HG03139 (cell line): ENCODE measurements at regions not wholly inside any gene's neighbourhood (a gene's known extent, or its start where the extent isn't known, plus 50 kb on each side); places are given as distances from the start of the nearest gene placed in this dataset.

ENCODE experiments used
- ATAC-seq: cut with Tn5 transposase; IDR thresholded peaks from one replicate; pipeline ENCODE4 v1.9.1; 2021; ENCODE audit not compliant: unreplicated experiment

DNA sequence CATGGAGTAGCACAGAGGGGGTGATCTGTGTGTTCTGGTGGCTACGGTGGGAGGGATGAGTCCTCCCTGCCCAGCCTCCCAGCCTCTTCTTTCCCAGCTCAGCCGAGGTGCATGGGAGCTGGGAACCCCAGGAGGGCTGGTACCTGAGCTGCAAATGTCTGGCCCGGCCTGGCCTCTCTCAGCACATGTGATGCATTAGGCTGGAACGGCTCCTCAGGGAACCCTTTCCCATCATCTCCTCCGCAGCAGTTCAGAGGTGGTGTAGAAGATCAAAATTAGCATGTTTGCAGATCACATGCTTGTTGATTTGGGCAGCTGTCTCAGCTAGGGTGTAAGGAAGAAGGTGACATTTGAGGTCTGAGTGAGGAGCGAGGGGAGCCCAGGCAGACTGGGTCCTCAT is 126.6 kb downstream of the EMX2 start:
- no peak for ATAC-seq

DNA sequence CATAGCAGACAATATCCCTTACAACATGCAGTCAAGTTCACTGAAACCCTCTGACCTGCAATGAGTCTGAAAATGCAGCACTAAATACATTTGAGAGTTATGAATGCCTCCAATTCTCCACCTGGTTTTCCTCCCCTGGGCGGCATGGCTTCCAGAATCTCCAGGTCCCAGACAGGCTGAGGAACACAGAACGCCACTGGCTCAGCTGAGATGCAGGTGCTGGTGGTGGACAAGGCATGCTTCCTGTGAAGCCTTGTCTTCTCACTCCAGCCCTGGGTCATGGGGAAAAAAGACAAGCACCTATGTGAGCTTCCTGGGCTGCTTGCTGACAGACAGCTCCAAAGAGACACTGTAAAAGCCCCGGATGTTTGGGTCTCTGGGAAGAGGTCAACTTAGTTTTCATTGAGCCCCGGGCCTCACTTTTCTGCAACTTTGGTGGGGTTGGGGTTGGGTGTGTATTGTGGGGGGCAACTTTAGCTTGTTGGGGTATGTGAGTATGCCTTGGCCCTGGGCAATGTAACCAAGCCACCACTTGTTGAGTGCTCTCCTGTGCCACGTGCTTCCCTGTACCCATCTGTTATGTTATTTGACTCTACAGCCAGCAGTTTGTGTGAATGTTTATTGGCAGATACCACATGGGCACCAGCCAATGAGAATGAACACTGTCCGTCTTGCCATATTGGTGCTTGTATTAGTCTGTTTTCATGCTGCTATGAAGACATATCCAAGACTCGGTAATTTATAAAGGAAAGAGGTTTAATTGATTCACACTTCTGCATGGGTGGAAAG is 127.8 kb downstream of the EMX2 start:
- ATAC-seq: no peak

DNA sequence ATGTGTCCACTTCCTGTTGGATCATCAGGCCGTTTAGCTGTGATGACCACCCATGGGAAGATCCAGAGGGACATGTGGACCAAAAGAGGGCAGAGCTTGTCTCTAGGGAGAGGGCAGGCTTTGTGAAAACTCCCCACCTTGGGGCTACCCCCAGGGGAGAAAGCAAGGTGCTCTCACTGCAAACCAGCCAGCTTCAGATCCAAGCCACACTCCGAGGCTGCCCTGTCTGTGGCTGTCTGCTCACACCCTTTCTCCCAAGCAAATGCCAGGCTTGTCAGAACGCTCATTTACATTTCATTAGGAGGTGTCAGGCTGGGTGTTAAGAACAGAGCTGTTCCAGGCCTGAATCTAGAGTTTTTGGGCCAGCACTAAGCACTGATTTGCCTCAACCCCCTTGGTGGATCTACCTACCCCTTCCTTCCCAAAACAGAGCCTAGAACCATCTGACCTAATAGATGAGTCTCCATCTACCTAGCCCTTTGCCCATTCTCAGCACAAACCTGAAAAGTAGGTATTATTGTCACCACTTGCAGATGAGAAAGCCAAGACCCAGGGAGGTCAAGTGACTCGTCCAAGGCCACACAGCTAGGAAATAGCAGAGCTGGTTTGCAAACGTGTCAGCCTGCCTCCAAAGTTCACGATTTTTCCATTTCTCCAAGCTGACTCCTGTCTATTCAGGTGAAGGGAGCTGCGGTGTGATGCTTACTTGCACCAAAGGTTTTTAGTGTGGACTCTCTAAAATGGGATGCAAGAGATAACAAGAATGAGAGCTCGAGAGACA is 130.9 kb downstream of the EMX2 start:
- ATAC-seq: no peak

DNA sequence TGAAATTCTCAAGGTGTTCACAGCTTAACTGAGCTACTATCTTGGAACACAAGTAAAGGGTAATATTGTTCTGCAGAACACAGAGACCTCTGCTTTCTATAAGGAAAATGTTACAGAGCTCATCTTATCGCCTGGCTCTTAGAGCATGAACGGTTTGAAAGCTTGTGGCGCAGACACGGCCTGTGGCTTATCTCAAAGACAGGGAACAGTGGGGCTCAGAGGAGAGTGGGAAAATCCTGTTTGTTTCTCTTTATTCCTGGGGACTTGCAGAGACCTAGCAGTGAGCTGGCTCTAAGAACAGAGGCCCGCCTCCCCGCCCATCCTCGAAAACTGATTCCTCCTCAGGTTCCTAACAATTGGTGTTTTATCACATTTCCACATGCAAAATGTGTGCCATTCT is 131.7 kb downstream of the EMX2 start:
- ATAC-seq: no peak

DNA sequence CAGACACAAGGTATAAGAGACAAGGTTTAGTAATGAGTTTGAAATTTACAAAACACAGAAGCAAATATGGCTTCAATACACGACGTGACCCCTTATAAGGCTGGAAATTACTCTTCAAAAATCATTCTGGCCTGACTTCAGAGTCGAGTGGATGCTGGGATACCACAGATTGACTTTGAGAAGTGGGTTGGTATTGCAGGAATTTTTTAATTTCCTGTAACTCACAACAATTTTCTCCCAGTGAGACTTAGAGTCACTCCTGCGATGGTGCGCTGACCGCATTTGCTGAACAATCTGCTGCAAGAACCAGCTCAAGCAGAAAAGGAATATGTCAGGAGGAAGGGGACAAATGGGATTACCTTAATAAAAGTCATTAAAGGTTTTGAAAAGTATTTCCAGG is 132.1 kb downstream of the EMX2 start:
- ATAC-seq: no peak

DNA sequence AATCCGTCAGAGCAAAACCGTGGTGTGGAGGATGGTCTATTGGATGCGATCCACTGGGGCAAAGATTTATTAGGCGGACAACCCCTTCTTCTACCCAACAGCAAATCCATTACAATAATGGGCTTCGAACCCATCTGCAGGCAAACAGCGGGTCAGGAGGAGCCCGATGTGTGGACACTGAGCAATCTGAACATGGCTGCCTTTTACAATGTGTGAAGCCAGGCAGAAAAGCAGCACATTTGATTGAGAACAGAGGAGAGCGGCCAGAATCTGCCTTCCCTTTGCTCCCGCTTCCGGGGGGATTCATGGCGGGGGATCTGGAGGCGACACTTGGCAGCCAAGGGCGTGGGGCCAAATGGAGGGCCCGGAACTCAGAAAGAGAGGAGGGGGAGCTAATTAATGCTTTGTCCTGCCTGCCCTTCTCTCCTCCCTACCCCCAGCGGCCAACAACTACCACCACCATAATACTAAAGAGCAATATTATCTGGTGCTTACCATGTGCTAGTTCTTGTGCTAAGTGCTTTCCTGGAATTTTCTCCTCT is 133.0 kb downstream of the EMX2 start:
- ATAC-seq: no peak

DNA sequence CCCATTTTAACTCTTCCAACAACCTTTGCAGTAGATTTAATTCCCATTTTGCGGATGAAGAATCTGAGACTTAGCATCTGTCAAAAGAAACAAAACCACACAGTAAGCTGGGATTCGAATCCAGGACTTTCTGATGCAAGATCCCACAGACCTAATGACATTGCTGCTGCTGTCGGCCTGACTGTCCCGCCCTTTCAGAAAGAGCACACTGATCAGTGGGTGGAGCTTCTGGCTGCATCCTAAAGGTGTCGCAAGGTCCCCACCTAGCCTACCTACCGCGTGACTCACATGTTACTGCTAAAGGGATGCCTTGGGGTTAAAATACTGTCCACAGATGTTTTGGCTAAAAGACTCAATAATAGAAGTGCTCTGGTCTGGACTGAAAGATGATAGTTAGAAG is 134.7 kb downstream of the EMX2 start:
- no peak for ATAC-seq

DNA sequence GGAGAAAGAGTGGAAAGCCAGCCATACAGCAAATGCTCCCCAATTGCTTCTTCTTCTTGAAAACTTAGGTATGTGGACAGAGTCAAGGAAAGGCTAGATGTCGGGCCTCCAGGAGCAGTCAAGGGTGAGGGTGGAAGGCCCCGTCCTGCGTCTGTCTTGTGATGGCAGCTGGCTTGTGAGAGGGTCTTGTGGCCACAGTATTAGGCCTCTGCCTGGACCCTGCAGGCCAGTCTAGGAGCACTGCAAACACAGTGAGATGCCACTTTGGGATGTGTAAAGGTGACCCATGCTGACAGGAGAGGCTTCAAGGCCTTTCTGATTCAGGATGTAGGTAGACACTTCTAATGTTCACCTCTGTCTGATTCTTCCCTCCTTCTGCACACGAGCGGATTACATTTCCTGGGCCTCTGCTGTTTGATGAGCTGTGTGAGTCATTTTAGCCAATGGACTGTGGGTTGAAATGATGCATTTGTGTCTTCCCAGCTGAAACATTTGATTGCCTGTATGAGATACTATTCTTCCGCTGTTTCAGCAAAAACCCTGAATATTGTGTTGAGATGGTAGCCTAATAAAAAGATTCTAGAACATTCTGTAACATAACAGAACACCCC is 135.4 kb downstream of the EMX2 start:
- no peak for ATAC-seq

DNA sequence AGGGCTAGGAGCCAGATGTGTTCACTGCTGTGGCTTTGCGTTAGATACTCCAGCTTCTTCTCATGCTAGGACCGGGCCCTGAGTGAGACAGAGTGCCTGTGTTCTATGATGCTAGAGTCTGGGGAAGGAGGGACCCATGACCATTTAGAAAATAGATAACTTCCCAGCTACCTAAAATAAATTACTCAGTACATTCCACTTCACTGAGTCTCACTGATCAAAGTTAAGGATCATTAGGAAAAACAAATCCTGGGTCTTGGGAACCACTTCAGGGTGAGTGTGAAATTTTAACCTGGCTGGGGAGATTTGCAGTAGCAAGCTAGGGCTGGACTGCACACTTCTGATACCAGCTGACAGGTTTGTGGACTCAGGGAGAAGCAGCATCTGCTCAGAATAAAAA is 138.1 kb downstream of the EMX2 start:
- ATAC-seq: no peak

DNA sequence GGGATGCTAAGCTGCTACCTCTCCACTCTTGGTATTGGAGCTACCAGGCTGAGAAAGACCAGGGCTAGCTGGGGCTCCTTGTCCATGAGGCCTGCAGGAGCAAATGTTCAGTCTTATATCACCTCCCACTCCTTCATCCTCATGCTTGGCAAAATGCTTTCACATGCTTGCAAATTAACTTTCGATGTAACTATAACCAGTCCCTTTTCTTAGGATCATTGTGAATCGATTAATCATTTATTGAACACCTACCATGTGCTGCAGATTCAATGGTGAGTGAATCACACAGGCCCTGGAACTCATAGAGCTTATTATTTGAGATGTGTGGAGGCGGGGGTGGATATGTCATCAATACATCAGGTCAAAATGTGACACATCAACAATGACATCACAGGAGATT is 138.6 kb downstream of the EMX2 start:
- ATAC-seq: no peak

DNA sequence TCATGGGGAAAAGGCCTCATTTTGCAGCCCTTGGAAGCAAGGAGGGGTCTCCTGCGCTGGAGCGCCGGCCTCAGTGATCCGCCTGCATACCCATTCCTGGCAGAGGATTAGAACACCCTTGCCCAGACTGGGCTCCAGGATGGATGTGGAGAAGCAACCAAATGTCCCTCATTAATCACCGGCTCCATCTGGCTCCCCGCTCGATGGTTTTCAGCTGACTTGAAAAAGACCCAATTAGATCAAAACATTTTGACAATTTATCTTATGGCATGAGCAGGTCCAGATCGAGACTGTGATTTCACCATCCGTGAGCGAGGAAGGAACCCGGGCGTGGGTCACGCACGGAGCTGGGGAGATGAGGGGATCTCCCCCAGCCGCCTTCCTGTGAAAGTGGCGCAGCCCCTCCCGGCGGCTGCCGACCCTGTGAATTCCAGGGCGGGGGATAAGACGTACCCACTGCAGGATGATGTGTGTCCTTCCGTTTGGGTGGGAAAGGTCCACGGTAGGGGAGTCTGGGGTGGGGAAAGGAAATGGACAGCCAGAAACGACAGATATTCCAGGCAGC is 141.6 kb downstream of the EMX2 start:
- no peak for ATAC-seq

DNA sequence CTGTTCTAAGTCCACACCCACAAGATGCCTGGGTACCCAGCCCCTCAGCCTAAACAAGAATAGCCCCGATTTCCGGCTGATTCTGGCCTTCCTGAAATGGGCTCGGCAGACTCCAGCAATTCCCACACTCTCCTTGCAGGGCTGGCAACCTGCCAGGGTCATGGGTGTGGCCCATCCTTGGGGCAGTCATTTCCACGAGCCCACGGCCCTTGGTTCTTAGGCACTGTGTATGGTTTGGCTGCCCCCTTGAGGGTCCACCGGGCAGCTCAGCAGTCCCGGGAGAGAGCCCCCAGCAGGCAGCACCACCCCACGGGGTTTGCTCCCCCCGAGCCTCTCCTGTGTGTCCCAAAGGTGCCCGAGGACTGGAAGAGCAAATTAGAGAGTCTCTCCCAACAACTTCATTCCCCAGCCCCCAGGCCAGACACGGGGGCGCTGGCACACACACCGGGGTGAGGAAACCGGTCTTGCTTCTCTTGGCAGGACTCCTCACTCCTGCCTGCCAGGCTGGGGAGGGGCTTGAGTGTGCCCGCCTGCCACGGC is 142.2 kb downstream of the EMX2 start:
- no peak for ATAC-seq

DNA sequence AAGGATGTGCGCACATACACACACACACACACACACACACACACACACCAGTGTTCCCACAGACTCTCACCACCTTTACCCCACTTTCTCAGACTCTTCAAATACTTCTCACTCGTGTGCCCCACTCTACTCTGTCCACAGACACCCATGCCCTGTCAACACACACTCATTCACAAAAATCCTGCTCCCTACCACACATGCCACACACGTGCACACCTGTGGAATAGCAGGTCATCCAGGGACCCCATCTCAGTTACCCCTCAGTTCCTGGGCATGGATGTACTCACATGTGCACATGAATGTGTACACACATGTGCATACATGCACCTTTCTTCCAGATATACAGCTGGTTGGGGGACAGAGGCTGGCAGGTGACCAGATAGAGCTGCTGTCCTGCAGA is 142.9 kb downstream of the EMX2 start:
- ATAC-seq: no peak

DNA sequence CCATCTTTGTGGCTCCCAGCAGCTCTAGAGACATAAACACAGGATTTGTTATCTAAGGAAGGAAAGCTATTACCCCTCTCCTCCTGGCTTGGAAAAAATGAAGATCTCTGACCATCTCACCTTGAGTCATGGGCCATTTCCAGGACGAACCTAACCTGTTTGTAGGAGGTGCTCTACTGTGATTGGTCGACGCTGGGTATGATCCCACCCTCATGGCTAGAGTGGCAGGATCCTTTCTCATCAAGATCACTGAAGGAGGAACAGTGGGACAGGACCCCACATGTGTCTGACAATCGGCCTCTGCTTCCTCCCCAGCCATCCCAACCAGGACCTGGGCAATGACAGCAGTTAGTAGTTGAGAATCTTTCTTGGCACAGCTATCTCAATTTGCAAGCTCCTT is 144.1 kb downstream of the EMX2 start:
- ATAC-seq: no peak

DNA sequence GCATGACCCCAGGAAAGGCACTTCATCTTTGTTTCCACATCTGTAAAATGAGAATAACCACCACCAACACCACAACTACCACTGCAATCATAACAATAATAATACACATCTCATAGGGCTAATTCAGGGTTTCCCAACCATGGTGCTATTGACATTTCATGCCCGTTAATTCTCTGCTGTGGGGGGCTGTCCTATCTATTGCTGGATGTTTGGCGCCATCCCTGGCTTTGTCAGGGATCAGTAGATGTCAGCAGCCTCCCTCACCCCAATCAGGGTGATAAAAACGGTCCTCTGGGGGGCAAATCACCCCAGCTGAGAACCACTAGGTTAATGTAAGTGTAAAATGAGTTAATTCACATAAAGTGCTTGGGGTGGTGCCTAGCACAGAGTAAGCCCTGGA is 145.8 kb downstream of the EMX2 start:
- no peak for ATAC-seq

DNA sequence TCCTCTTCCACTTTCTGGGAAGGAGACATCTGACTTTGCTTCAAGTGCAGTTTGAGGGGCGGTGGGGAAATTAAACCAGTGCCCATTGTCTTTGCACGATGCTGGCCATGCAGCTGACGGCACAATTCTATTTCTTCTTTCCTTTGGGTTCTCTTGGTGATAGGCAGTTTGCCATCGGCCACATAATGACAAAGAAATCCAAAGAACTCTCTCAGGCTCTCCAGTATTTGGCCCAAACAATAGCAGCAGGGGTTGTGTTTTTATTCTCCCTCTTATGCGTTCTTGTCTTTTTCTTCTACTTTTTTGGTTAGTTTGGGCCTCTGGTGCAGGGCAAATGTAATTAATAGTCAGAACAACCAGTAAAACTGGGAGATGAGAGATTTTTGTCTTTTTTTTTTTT is 147.0 kb downstream of the EMX2 start:
- no peak for ATAC-seq

DNA sequence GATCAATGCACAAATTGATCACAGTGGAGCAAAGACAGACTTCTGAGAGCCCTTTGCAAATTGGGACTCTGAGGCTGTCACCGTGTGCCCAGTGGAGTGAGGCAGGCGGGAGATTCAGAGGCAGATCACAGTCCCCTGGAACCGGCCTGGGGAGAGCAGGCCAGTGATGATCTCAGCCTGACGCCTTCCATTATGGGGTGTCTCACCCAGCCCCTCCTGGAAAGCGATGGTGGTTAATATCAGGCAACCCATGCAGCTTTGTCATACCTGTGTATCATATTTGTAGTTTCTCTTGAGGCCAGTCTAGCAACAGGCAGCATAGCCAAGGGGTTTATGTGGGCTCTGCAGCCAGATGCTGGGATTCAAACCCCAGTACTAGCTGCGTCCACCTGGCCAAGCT is 147.8 kb downstream of the EMX2 start:
- ATAC-seq: no peak

DNA sequence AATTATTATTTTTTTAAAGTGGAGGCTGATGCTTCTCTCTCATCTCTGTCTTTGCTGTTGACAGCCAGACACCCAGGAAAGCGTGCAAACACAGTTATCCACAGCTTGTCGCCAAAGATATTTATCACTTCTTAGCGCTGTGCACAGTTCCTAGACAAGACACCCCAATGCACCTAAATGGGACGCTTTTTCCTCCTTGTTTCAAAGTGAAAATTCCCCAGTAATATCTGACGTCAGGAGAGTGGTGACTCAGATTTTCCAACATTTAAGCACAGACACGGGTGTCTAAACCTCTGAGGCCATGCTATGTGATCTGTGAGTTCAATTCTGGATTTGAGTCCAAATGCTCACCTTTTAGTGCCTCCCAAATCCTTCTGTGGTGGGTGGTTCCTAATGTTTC is 151.6 kb downstream of the EMX2 start:
- no peak for ATAC-seq

DNA sequence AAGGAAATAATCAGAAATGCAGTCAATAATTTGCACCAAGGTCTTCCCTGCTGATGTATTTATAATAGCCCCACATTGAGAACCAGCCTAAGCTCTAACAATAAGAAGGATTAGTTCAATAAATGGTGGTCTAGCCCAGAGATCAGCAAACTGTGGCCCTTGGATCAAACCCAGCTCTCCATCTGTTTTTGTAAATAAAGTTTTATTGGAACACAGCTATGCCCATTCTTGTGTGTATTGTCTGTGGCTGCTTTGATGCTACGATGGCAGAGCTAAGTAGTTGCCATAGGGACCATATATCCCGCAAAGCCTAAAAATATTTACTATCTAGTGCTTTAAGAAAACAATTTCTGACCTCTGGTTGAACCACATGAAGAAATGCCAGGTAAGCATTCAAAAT is 154.9 kb downstream of the EMX2 start:
- ATAC-seq: no peak

DNA sequence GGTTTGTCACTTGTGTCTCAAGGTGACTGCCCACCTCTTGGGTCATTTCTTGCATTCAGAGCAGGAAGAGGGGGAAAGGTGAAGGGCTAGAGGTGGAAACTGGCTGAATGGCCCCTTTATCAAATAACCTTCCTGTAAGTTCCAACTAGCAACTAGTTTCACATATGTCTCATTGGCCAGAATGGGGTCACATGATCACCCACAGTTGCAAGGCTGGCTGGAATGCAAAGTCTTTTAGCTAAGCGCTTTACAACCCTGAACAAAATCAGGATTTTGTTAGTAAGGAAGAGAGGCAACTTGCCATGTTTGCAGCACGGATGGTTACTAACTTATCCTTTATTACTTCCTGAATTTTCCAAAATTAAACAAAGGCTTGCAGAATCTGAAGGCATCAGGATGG is 156.3 kb downstream of the EMX2 start:
- no peak for ATAC-seq

DNA sequence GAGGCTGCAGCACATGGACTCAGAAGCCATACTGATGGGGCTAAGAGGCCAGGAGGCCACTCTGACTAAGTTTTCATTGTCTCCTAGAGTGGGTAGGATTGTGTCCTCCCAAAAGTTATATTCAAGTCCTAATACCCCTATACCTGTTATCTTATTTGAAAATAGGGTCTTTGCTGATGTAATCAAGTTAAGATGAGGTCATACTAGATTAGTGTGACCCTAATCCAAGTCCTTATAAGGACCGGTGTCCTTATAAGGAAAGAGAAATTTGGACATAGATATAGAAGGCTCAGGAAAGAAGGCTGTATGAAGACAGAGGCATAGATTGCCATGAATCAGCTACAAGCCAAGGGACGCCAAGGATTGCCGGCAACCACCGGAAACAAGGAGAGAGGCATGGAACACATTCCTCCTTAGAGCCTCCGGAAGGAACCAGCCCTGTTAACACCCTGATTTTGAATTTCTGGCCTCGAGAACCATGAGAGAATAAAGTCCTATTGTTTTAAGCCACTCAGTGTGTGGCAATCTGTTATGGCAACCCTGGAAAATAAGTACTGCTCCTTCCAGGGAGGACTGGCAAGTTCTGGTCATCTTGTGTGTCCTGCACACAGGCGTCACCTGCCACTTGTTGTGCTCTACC is 157.0 kb downstream of the EMX2 start:
- no peak for ATAC-seq
